ENCODE measurements at regions not wholly inside any gene's neighbourhood (a gene's known extent, or its start where the extent isn't known, plus 50 kb on each side); places are given as distances from the start of the nearest gene placed in this dataset.

GRCh38 chr22:44604455-44604854 lies 97.5 kb upstream of the PRR5 start:
- TF ChIP-seq CTCF (IDR thresholded peaks at IDR 0.05; ENCODE audit: low read depth, low read length) (no peak), EZH2phosphoT487 (IDR thresholded peaks at IDR 0.05; ENCODE audit: low read depth) (no peak)
- peaks cover 31% of the 10 kb centered on the region for H3K27me3 ChIP-seq (ENCODE audit: low read depth, low read length)
- no peaks in the 10 kb centered on the region for H3K36me3 ChIP-seq (replicated peaks; ENCODE audit: low read depth, low read length)
- H3K4me2 ChIP-seq (ENCODE audit: low read length): no peak overlapping the region
- H3K4me1 ChIP-seq (ENCODE audit: low read length): peaks cover 16% of the 10 kb centered on the region
- no peaks in the 10 kb centered on the region for H3K9me3 ChIP-seq (ENCODE audit: insufficient read depth, low read length)
- H3K27ac ChIP-seq (ENCODE audit: low read length): no peak overlapping the region
- H3K79me2 ChIP-seq (ENCODE audit: low read length): no peaks in the 10 kb centered on the region
- no peak overlapping the region for H3K4me3 ChIP-seq (ENCODE audit: low read length)
- H4K20me1 ChIP-seq (ENCODE audit: insufficient read depth, low read length): no peaks in the 10 kb centered on the region
- H3K9ac ChIP-seq (ENCODE audit: low read length): no peak overlapping the region
- no peak overlapping the region for H2AFZ ChIP-seq (ENCODE audit: low read depth, low read length)

- Histone ChIP-seq H3K4me3 (ENCODE audit: low read length) (no peak overlapping the region), H3K79me2 (ENCODE audit: low read length) (no peaks in the 10 kb centered on the region), H4K20me1 (ENCODE audit: insufficient read depth, low read length) (no peaks in the 10 kb centered on the region), H3K36me3 (replicated peaks; ENCODE audit: low read depth, low read length) (no peaks in the 10 kb centered on the region), H3K9ac (ENCODE audit: low read length) (no peak overlapping the region), H3K9me3 (ENCODE audit: insufficient read depth, low read length) (no peaks in the 10 kb centered on the region), H3K27me3 (ENCODE audit: low read depth, low read length) (peaks cover 36% of the 10 kb centered on the region), H2AFZ (ENCODE audit: low read depth, low read length) (no peak overlapping the region), H3K4me1 (ENCODE audit: low read length) (peaks cover 21% of the 10 kb centered on the region), H3K4me2 (ENCODE audit: low read length) (no peak overlapping the region), H3K27ac (ENCODE audit: low read length) (no peak overlapping the region)
- TF ChIP-seq CTCF (IDR thresholded peaks at IDR 0.05; ENCODE audit: low read depth, low read length) (no peak), EZH2phosphoT487 (IDR thresholded peaks at IDR 0.05; ENCODE audit: low read depth) (no peak)
These were observed 98.2 kb upstream of the PRR5 start for GRCh38 chr22:44603767-44604166.

GRCh38 chr22:44601725-44602124 lies 100.3 kb upstream of the PRR5 start:
- no peak overlapping the region for H2AFZ ChIP-seq (ENCODE audit: low read depth, low read length)
- H3K4me3 ChIP-seq (ENCODE audit: low read length): no peak overlapping the region
- no peak overlapping the region for H3K27ac ChIP-seq (ENCODE audit: low read length)
- no peaks in the 10 kb centered on the region for H4K20me1 ChIP-seq (ENCODE audit: insufficient read depth, low read length)
- H3K36me3 ChIP-seq (replicated peaks; ENCODE audit: low read depth, low read length): no peaks in the 10 kb centered on the region
- H3K79me2 ChIP-seq (ENCODE audit: low read length): no peaks in the 10 kb centered on the region
- no peak overlapping the region for H3K9ac ChIP-seq (ENCODE audit: low read length)
- H3K4me1 ChIP-seq (ENCODE audit: low read length): peaks cover 21% of the 10 kb centered on the region
- H3K4me2 ChIP-seq (ENCODE audit: low read length): no peak overlapping the region
- peaks cover 54% of the 10 kb centered on the region for H3K27me3 ChIP-seq (ENCODE audit: low read depth, low read length)
- no peaks in the 10 kb centered on the region for H3K9me3 ChIP-seq (ENCODE audit: insufficient read depth, low read length)
- no peak for TF ChIP-seq CTCF (IDR thresholded peaks at IDR 0.05; ENCODE audit: low read depth, low read length)
- TF ChIP-seq EZH2phosphoT487 (IDR thresholded peaks at IDR 0.05; ENCODE audit: low read depth): no peak

GRCh38 chr22:44601189-44601588 lies 100.8 kb upstream of the PRR5 start:
- Histone ChIP-seq H3K27ac (ENCODE audit: low read length) (no peak overlapping the region), H3K9ac (ENCODE audit: low read length) (no peak overlapping the region), H3K79me2 (ENCODE audit: low read length) (no peaks in the 10 kb centered on the region), H3K4me2 (ENCODE audit: low read length) (no peak overlapping the region), H3K4me3 (ENCODE audit: low read length) (no peak overlapping the region), H3K36me3 (replicated peaks; ENCODE audit: low read depth, low read length) (no peaks in the 10 kb centered on the region), H4K20me1 (ENCODE audit: insufficient read depth, low read length) (no peaks in the 10 kb centered on the region), H3K9me3 (ENCODE audit: insufficient read depth, low read length) (no peaks in the 10 kb centered on the region), H2AFZ (ENCODE audit: low read depth, low read length) (no peak overlapping the region), H3K27me3 (ENCODE audit: low read depth, low read length) (peaks cover 57% of the 10 kb centered on the region), H3K4me1 (ENCODE audit: low read length) (peaks cover 21% of the 10 kb centered on the region)
- no peak for TF ChIP-seq CTCF (IDR thresholded peaks at IDR 0.05; ENCODE audit: low read depth, low read length)
- no peak for TF ChIP-seq EZH2phosphoT487 (IDR thresholded peaks at IDR 0.05; ENCODE audit: low read depth)

Data from OCI-LY3 (cell line).